GM23338 (cell line): ENCODE measurements at regions not wholly inside any gene's neighbourhood (a gene's known extent, or its start where the extent isn't known, plus 50 kb on each side); places are given as distances from the start of the nearest gene placed in this dataset.

Experiments used
- CREB1 ChIP-seq: fragments of 250-450 bp; sonication (Bioruptor Pico); IDR thresholded peaks from 2 replicates; pipeline ENCODE4 v1.5.0; 2020; ENCODE audit warnings: low read depth, mild to moderate bottlenecking, moderate library complexity
- ETS1 ChIP-seq: IDR thresholded peaks from 2 replicates; pipeline ENCODE4 v1.6.1; 2016; ENCODE audit warnings: antibody characterized with exemption
- EZH2 ChIP-seq: fragments of 200-600 bp; sonication (generic); IDR thresholded peaks from one replicate; pipeline ENCODE4 v1.8.0; 2017; ENCODE audit warnings: antibody characterized with exemption, mild to moderate bottlenecking, low read depth; ENCODE audit not compliant: unreplicated experiment
- EZH2phosphoT487 ChIP-seq: fragments of 200-600 bp; sonication (generic); IDR thresholded peaks from one replicate; pipeline ENCODE4 v1.8.1; 2018; ENCODE audit warnings: antibody characterized with exemption; ENCODE audit not compliant: unreplicated experiment
- JUNB ChIP-seq: IDR thresholded peaks from one replicate; pipeline ENCODE4 v1.6.1; 2016; ENCODE audit warnings: antibody characterized with exemption; ENCODE audit not compliant: unreplicated experiment
- NANOG ChIP-seq: IDR thresholded peaks from 2 replicates; pipeline ENCODE4 v1.6.1; 2016; ENCODE audit warnings: antibody characterized with exemption, borderline replicate concordance
- POLR2AphosphoS5 ChIP-seq: IDR thresholded peaks from 2 replicates; pipeline ENCODE4 v1.6.1; 2016; ENCODE audit warnings: antibody characterized with exemption, low read depth
- ZNF114 ChIP-seq: fragments of 250-450 bp; sonication (Bioruptor Pico); IDR thresholded peaks from 2 replicates; pipeline ENCODE4 v1.5.0; 2020; ENCODE audit warnings: mild to moderate bottlenecking, moderate library complexity
- TF ChIP-seq, protein P1 (sequence below): fragments of 250-450 bp; sonication (Bioruptor Pico); IDR thresholded peaks from 2 replicates; pipeline ENCODE4 v1.5.0; 2020; ENCODE audit warnings: mild to moderate bottlenecking, moderate library complexity
- TF ChIP-seq, protein P2 (sequence below): IDR thresholded peaks from one replicate; pipeline ENCODE4 v1.6.1; 2018; ENCODE audit warnings: antibody characterized with exemption; ENCODE audit not compliant: unreplicated experiment

DNA sequence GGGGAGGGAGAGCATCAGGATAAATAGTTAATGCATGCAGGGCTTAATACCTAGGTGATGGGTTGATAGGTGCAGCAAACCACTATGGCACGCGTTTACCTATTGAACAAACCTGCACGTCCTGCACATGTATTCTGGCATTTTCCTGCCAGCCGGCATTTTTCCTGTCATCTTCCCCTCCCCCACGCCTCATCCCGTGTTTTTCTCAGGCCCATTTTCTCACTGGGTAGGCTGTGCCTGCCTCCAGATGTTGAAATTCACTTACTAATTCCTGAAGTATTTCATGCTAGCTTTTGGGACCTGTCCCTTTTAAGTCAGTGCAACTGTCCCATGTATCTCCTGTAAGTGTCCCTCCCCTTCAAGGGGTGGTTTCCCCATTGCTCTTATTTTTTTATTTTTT lies 220.3 kb upstream of the NPY start (continued):
- TF ChIP-seq, protein P1, sequence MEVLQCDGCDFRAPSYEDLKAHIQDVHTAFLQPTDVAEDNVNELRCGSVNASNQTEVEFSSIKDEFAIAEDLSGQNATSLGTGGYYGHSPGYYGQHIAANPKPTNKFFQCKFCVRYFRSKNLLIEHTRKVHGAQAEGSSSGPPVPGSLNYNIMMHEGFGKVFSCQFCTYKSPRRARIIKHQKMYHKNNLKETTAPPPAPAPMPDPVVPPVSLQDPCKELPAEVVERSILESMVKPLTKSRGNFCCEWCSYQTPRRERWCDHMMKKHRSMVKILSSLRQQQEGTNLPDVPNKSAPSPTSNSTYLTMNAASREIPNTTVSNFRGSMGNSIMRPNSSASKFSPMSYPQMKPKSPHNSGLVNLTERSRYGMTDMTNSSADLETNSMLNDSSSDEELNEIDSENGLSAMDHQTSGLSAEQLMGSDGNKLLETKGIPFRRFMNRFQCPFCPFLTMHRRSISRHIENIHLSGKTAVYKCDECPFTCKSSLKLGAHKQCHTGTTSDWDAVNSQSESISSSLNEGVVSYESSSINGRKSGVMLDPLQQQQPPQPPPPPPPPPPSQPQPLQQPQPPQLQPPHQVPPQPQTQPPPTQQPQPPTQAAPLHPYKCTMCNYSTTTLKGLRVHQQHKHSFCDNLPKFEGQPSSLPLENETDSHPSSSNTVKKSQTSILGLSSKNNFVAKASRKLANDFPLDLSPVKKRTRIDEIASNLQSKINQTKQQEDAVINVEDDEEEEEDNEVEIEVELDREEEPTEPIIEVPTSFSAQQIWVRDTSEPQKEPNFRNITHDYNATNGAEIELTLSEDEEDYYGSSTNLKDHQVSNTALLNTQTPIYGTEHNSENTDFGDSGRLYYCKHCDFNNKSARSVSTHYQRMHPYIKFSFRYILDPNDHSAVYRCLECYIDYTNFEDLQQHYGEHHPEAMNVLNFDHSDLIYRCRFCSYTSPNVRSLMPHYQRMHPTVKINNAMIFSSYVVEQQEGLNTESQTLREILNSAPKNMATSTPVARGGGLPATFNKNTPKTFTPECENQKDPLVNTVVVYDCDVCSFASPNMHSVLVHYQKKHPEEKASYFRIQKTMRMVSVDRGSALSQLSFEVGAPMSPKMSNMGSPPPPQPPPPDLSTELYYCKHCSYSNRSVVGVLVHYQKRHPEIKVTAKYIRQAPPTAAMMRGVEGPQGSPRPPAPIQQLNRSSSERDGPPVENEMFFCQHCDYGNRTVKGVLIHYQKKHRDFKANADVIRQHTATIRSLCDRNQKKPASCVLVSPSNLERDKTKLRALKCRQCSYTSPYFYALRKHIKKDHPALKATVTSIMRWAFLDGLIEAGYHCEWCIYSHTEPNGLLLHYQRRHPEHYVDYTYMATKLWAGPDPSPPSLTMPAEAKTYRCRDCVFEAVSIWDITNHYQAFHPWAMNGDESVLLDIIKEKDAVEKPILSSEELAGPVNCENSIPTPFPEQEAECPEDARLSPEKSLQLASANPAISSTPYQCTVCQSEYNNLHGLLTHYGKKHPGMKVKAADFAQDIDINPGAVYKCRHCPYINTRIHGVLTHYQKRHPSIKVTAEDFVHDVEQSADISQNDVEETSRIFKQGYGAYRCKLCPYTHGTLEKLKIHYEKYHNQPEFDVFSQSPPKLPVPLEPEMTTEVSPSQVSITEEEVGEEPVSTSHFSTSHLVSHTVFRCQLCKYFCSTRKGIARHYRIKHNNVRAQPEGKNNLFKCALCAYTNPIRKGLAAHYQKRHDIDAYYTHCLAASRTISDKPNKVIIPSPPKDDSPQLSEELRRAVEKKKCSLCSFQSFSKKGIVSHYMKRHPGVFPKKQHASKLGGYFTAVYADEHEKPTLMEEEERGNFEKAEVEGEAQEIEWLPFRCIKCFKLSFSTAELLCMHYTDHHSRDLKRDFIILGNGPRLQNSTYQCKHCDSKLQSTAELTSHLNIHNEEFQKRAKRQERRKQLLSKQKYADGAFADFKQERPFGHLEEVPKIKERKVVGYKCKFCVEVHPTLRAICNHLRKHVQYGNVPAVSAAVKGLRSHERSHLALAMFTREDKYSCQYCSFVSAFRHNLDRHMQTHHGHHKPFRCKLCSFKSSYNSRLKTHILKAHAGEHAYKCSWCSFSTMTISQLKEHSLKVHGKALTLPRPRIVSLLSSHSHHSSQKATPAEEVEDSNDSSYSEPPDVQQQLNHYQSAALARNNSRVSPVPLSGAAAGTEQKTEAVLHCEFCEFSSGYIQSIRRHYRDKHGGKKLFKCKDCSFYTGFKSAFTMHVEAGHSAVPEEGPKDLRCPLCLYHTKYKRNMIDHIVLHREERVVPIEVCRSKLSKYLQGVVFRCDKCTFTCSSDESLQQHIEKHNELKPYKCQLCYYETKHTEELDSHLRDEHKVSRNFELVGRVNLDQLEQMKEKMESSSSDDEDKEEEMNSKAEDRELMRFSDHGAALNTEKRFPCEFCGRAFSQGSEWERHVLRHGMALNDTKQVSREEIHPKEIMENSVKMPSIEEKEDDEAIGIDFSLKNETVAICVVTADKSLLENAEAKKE = no peak
- no peak for TF ChIP-seq POLR2AphosphoS5
- TF ChIP-seq EZH2 = no peak
- TF ChIP-seq EZH2phosphoT487 = no peak
- TF ChIP-seq CREB1 = no peak
- no peak for TF ChIP-seq JUNB
- no peak for TF ChIP-seq ZNF114 (CRISPR knock-in tag)
- no peak for TF ChIP-seq ETS1
- no peak for TF ChIP-seq NANOG
- TF ChIP-seq, protein P2, sequence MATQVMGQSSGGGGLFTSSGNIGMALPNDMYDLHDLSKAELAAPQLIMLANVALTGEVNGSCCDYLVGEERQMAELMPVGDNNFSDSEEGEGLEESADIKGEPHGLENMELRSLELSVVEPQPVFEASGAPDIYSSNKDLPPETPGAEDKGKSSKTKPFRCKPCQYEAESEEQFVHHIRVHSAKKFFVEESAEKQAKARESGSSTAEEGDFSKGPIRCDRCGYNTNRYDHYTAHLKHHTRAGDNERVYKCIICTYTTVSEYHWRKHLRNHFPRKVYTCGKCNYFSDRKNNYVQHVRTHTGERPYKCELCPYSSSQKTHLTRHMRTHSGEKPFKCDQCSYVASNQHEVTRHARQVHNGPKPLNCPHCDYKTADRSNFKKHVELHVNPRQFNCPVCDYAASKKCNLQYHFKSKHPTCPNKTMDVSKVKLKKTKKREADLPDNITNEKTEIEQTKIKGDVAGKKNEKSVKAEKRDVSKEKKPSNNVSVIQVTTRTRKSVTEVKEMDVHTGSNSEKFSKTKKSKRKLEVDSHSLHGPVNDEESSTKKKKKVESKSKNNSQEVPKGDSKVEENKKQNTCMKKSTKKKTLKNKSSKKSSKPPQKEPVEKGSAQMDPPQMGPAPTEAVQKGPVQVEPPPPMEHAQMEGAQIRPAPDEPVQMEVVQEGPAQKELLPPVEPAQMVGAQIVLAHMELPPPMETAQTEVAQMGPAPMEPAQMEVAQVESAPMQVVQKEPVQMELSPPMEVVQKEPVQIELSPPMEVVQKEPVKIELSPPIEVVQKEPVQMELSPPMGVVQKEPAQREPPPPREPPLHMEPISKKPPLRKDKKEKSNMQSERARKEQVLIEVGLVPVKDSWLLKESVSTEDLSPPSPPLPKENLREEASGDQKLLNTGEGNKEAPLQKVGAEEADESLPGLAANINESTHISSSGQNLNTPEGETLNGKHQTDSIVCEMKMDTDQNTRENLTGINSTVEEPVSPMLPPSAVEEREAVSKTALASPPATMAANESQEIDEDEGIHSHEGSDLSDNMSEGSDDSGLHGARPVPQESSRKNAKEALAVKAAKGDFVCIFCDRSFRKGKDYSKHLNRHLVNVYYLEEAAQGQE = no peak
